Ecto neural progenitor cell (in vitro differentiated cells): ENCODE measurements at regions not wholly inside any gene's neighbourhood (a gene's known extent, or its start where the extent isn't known, plus 50 kb on each side); places are given as distances from the start of the nearest gene placed in this dataset.

Experiments
- DNase-seq: peaks from one replicate; pipeline ENCODE4 v3.0.0-alpha.2; 2018; ENCODE audit warnings: low spot score

DNA sequence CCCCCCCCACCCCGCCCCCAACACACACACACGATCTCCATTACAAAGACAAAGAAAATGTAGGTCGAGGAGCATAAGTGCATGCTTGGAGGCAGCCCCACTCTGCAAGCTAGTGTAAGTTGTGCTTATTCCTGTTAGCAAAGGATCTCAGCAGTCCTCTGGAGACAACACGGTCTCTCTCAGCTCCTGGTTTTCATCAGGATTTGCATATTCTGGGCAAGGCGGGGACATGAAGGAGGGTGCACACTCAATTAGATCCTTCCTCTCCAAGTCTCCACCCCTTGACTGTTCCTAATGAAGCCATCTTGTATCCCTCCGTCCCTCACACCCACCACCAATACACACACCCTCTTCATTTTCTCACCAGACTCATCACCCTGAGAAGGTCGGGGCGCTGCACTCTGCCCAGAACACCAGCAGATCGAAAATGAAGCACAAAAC lies 63.8 kb downstream of the MRPL46 start:
- no peak for DNase-seq

DNA sequence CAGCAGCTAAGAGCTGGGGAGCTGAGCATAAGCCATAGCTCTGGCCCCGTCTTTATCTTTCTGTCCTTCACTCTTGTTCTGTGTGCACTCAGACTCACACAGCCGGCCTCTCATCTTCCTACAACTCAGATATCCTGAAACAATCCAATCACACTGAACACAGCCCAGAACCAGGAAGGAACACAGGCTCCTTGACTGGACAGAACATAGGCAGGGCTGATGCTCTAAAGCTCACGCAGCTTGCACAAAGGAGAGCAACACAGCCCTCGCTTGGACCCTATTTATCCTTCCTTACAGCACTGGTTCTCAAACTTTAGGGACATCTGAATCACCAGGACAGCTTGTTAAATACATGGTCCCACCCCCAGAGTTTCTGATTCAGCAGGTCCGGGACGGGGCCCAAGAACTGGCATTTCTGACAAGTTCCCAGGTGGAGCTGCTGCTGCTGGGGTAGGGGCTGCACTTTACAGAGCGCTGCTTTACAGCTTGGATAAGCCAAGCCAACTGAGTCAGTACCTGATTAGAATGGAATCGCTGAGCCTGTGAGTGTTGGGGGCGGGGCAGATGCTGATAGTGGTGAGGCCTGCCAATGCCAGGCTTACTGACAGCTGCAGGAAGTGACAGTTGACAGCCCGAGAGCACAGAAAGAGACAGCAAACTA lies 65.1 kb downstream of the MRPL46 start:
- DNase-seq, result no peak

DNA sequence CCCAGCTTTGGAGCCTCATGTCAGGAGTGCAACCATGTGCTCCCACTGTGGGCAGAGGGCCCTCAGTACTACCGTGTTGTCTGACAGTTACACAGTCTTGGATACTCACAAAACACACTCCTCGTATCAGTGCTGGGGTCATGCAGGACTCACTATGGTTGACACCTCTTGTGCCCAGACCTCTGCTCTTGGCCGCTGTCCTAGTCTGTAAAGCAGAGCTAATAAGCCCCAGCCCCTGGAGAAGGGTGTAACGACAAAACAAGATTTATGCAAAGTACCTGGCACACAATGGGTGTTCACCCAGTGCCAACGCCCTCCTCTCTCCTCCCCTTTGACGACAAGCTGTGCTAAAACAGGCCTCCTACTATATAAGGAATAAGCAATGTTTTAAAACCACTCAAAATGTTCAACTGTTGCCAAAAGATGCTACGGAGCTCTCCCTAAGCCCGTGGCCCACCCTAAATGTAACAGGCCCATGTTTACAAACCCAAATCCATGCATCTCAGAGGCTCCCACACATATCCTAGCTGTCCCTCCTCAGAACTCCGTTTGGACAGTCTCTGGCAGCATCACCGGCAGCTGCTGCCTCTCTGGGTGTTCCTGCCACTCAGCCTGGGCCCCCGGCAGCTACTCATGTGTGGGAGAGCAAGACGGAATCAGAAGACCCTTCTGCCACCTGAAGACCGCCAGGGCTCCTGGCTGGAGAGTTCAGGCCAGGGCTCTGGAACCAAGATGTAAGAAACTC lies 65.8 kb downstream of the MRPL46 start:
- DNase-seq, result no peak

DNA sequence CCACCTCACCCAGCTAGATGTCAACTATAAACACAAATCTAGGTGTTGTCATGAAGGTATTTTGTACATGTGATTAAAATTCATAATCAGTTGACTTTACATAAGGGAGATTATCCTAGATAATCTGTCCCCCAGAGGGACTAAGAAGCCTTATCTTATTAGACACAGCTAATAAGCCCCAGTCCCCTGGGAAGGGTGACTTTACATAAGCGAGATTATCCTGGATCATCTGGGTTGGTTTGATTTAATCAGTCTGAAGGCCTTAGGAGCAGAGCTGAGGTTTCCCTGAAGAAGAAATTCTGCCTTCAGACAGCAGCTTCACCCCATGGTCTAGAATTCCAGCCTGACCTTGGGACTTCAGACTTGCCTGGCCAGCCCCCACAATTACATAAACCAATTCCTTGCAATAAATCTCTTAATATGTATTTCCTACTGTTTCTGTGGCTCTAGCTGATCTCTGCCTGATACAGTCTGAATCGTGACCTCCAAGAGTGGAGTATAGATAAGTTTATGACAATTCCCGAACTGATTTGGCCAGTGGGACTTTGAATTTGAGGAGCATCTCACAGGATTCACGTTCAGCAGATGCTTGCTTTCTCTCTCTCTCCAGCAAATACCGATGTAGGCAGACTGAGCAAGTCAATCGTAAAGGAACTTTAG lies 66.5 kb downstream of the MRPL46 start:
- DNase-seq, result no peak

DNA sequence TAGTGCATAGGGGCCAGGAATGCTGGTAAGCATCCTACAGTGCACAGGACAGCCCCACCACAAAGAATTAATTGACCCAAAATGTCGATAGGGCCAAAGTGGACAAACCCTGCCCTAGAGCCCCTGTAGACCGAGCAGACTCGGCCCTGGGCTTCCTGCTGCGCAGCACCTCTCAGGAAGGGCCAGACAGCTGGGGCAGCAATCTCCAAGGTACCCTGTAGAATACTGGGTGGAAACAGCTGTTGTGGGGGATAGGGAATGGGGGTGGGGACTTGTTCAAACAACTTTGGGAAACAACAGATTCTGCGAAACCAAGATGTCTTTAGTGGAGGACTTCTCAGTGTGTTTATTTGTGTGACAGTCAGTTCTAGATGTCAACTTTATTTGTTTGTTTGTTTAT lies 67.1 kb downstream of the MRPL46 start:
- no peak for DNase-seq

DNA sequence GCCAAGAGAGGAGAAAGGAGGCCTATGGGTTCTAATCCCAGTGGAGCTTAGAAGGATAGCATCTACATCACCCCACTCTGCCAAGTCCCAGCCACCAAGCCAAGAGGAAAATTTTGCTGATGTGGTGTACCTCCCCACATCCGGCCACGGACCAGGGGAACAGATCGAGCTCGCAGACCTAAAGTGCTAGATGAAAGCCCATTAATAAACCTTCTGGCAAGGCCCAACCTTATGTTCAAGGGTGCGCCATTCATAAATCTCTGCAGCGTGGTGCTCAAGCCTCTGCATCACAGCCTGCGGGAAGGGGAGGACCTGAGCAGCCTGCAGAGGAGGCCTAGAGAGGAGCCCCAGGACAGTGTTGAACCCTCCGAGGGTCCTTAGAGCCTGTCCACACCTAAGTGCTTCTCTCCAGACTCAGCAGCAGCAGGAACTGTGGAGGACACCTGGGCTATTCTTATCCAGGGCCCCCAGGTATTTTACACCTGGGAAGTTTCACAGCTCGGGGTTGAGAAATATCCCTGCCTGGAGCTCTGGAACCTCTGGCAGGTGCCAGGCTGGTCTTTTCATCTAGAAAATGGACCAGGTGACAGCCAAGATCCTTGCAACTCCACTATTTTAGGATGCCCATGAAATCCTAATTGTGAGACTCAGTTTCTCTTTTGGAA lies 68.0 kb downstream of the MRPL46 start:
- DNase-seq, result no peak

DNA sequence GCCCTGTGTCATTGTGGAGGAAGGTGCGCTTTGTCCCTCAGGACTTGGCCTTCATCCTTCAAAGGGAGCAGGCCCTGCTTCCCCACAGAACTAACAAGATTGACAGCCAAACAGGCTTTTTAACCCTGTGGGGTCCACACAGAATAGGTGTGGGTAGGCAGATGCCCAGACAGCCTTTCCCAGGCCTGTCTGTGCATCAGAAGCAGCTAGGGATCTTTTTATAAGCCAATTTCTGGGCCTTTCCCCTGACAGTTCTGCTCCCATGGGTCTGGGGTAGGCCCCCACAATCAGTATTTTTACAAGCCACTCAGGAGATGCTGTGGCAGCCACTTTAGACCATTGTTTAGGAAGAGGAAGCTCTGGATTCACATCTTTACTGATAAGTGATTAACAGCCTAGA lies 69.2 kb downstream of the MRPL46 start:
- no peak for DNase-seq

DNA sequence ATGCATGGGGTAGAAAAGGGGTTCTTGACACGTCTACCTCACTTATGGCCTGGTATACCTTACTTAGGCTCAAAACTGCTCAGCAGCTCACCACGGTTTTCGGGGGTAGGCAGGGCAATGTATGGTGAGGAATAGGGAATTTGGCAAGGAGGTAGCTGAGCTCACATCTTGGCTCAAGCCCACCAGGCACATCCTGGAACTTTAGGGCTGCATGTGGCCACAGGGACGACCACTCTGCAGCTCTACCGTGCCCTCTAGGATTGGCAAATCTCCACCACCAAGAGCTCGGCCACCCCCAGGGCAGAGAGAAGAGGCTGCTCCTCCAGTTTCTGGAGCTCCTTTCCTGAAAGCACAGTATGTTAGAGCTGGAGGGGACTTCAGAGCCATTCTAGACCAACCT lies 69.7 kb downstream of the MRPL46 start:
- no peak for DNase-seq

DNA sequence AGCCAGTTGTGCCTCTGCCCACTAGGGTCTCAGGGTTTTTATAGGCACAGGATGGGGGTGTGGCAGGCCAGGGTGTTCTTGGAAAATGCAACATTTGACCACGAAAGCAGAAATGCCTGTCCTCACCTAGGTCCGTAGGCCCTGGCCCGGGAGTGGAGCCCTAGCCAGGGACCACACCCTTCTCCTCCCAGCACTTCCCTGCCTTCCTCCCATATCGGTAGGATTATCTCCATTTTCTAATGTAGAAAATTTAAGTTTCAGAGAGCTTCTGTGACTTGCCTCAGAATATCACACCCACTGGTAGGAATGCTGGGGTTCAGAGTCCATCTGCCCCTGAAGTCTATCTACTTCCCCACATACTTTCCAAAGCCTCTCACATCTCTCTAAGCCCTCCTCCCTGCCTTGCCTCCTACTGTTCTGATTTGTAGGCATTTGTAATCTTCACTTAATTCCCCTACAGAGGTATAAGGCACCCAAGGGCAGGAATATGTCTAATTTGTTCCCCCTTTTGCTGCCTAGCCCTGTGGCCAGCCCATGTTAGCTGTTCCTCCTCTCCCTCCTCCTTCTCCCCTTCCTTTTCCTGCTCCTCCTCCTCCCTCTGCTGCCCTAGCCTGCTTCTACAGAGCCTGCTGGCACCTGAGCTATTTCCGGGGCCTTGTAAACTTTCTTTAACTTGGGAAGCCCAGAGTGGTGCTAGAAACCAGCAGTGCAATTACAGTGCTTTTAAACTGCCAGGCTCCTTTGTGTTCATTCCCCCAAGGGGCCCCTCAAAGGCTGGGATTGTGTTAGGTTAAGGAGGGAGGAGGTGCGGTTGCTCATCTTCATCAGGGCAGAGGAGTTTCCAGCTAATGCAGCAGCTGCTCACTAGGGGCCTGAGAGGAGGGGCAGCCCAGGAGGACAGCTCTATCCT lies 71.1 kb downstream of the MRPL46 start:
- no peak for DNase-seq

DNA sequence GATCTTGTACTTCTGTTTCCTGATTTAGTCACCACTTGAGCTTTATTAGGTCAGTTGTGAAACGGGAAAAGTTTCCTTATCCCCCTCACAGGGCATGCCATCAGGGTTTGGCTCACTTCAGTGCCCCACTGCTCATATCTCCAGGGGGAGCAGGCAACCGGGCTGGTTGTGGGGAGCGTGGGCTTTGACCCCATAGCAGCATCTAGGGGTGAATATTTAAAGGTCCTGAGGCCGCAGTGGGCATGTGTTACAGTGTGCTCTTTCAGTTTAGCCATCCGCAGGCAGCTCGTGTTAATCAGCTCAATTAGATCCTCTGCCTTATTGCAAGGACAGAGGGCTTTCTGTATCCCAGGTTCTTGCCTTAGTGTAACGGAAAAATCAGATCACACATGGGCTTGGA lies 71.9 kb downstream of the MRPL46 start:
- peak; percentile 24 for DNase-seq

DNA sequence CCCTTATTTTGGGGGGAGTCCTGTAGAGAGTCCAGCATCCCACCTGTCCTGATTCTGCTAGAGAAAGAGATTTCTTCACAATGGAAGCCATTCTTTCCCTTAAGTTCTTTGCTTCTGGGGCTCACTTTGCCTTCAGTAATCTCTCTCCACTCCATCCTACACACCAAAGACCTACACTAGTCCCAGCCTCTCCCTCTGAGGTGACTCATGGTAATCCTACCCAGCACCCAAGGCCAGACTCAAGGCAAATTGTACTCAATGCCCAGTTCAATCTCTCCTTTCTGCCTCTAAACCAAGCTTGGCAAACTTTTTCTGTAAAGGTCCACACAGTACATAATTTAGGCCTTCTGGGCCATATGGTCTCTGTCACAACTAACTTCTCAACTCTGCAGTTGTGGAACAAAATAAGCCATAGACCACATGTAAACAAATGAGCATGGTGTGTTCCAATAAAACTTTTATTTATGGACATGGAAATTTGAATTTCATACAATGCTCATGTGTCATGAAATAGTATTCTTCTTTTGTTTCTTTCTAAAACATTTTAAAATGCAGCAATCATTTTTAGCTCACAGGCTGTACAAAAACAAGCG lies 72.5 kb downstream of the MRPL46 start:
- peak; percentile 8 for DNase-seq

DNA sequence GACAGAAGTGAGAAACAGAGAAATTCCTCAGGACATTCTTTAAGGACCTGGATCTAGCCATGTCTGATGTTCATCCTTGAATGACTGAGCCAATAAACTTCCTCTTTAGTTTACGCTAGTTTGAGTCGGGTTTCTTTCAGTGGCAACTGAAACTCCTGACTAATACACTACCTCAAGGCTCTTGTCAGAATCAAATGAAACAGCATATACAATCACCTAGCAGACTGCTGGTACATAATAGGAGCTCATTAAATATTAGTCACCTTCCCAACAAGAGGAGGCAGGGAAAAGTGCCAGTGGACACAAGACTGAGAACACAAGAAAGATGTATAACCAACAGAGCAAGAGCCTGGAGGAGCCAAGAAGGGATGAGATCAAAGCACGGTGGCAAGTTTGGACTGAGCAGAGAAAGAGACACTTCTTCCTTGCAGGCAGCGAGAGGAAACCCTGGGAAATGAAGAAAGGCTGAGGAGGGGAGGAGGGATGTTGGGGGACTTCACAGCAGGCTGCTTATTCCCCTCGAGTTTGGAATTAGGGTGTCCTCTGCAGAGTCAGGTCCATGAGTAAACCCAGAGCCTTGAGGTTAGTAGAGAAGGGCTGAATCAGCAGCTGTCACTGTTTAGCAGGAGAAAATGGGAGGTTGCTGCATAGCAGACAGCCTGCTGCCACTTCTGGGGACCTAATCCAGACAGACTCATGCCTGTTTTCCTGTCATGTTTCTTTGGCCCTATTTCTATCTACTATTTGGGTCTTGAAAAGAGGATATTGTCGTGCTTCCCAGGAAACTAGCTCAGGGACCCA lies 73.3 kb downstream of the MRPL46 start:
- DNase-seq, result peak; percentile 17

DNA sequence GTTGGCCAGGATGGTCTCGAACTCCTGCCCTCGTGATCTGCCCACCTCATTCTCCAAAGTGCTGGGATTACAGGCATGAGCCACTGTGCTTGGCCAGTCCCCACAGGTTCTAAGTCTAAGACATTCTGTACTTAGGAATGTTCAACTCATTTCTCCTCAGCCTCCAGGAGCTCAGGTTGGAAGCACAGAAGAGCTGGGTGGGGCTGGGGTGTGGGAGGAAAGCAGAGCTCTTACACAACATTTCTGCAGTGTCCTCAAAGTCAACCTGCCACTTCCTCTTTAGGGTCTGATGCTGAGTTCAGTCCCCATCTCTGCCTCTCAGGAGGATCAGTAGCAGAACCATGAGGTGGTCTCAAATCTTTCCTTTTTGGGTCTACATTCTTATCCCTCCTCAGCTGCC lies 75.5 kb downstream of the MRPL46 start:
- DNase-seq, result no peak

DNA sequence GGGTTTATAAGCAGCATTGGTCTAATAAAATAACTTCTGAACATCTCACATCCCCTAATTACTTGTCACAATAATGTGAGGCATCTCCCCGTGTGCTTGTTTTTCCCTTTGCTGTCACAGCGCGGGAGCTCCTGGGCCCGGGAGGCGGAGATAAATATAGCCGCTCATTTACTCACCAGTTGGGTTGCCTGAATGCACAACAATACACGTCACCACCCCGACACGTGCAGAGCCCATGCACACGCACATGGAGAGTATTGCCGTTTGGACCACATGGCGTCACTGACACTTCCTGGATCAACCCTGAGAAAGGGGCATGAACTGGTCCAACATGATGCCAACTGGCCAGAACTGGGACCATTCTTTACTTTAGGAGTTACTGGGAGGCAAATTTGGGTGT lies 76.2 kb downstream of the MRPL46 start:
- no peak for DNase-seq

DNA sequence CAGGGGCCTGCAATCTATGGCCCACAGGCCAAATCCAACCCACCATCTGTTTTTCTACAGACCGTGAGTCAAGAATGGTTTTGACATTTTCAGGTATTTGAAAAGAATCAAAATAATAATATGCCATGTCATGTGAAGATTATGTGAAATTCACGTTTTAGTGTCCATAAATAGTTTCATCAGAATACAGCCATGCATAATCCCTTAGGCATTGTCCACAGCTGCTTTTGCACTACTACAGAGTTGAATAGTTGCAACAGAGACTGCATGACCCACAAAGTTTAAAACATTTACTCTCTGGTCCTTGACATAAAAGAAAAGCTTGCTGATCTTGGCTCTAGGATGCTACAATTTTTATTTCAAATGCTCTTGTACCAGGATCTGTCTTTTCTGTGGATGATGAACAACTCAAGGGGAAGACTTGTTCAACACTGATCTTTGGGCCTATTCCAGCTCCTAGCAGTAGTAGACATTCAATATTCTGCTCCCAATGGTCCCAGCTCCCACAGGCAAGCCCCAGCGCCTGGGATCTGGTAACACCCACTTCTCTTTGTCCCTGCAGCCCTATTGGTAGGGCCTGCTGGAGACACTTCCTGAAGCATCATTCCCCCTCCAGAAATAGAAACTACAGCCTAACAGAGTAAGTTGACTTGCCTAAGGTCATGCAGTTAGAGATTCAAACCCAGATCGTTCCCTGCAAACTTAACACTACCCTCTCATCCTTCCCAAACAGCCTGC lies 76.9 kb downstream of the MRPL46 start:
- DNase-seq, result no peak

DNA sequence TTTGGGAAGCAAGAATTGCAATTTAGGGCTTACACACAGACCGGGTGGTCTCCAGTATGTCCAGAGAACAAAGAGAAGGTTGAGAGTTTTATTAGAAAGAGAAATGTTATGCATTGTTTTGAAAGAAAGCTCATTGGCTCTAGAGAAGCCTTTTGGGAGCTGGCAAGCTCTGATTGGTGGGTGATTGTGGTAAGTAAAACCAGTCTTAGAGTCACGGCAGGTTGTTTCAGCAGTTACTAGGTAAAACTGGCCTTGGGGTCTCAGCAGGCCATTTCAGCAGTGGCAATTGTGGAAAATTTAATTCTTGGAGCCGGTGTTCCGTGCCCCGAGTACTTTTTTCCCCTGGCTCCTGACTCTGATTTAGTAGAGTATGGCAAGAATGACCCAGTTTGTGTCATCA lies 78.1 kb downstream of the MRPL46 start:
- no peak for DNase-seq

DNA sequence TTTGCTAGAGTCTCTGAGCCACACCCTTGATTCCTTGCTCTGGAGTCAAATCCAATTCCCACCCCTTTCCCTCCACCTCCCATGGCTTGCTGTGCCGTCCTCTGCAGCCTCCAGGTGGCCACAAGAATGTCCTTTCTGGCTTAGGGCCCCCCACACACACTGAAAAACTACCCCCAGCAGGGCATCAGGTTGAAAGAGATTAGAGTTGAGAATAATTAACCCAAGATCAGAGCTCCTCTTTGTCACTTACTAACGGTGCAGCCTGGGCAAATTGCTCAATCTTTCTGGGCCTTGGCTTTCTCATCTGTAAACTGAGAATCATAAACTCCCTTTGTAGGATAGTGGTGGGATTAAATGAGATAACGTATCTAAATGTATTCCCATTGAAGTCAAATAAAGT lies 78.5 kb downstream of the MRPL46 start:
- no peak for DNase-seq

DNA sequence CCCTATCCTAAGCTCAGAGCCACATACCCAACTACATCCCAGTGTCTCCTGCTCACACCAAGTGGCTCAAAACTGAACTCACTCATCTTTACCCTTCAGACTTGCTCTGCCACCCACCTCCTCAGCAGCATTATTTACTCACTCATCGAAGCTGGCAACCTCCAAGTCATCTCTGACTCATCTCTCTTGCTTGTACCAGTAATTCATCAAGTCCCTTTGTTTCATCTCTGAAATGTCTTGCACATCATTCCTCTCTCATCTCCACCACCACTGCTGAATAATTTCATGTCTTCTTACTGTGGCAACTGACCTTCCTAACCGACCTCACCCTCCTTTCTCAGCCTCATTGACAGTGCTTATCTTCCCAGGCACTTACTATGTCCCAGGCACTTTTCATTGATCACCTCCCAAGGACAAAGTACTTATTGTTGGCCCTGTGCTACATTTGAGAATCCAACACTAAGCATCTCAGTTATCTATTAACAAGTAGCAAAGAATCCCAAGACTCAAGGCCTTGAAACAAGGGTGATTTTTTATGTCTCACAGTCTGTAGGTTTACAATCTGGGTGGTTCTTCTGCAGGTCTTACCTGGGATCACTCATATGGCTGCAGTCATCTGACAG lies 82.0 kb downstream of the MRPL46 start:
- no peak for DNase-seq

DNA sequence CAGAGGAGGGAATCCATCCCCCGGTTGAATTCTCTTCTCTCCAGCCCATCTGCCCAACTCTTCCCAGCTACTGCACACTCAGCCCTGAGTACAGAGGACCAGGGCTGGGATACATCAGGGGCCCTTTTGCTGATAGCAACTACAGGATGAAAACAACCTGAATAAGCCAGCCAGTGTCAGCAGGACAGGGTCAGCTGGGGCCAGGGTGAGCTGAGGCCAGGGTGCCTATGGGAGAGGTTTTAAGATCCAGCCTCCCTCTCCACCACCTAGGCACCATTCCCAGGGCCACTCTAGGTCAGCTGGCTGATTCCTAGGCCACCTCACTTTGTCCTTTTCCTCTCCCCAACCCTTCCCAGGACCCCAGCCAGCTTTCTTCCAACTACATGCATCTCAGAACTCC lies 83.8 kb downstream of the MRPL46 start:
- DNase-seq, result no peak
